Panc1 (cell line): ENCODE measurements at regions not wholly inside any gene's neighbourhood (a gene's known extent, or its start where the extent isn't known, plus 50 kb on each side); places are given as distances from the start of the nearest gene placed in this dataset.

Experiments used
- ATAC-seq: fragments of 200-7000 bp; cut with Tn5 transposase; 2 replicates; pipeline ENCODE4 v1.9.1; 2020; ENCODE audit warnings: mild to moderate bottlenecking, moderate library complexity
- BruUV-seq: library from RNA; stranded (reverse); fragments of 400-500 nt; replicated peaks from 2 replicates; lab custom pipeline; 2021; lab: Mats Ljungman, UMichigan
- CTCF ChIA-PET: fragments of 300-600 bp; sonication (Branson Sonifier 250); formaldehyde crosslinking; loops from one replicate; lab custom pipeline; 2022; ENCODE audit warnings: antibody characterized with exemption; lab: Charles Lee
- POLR2A ChIA-PET: fragments of 300-600 bp; sonication (Branson Sonifier 250); formaldehyde crosslinking; loops from one replicate; lab custom pipeline; 2022; ENCODE audit warnings: antibody characterized with exemption; lab: Charles Lee
- DNase-seq: peaks from one replicate; pipeline ENCODE4 v3.0.0-alpha.2; 2010; ENCODE audit warnings: low read depth, low spot score
- H3K27ac ChIP-seq: 2 replicates; pipeline ENCODE4 v1.5.1; 2011; ENCODE audit warnings: mild to moderate bottlenecking, low read length, inconsistent platforms
- H3K27me3 ChIP-seq: fragments of 200-500 bp; sonication (Bioruptor generic); 2 replicates; pipeline ENCODE4 v1.6.0; 2014; ENCODE audit warnings: low read length, inconsistent platforms; ENCODE audit not compliant: control insufficient read depth, insufficient read depth
- H3K36me3 ChIP-seq: fragments of 200-500 bp; sonication (Bioruptor generic); 2 replicates; pipeline ENCODE4 v1.5.1; 2014; ENCODE audit warnings: inconsistent platforms, mild to moderate bottlenecking, low read length, moderate library complexity; ENCODE audit not compliant: control insufficient read depth, insufficient read depth
- H3K4me1 ChIP-seq: 2 replicates; pipeline ENCODE4 v1.5.1; 2011; ENCODE audit warnings: inconsistent platforms, mild to moderate bottlenecking, low read length, moderate library complexity; ENCODE audit not compliant: control insufficient read depth, insufficient read depth
- H3K4me3 ChIP-seq, 2 experiments: 2 replicates each; pipeline ENCODE4 v1.5.1; 2011 to 2012; ENCODE audit warnings: low read depth in 2 of 2, low read length in 2 of 2, mild to moderate bottlenecking in 2 of 2, inconsistent platforms in 1 of 2, moderate library complexity in 1 of 2
- H3K9me3 ChIP-seq: fragments of 200-500 bp; sonication (Bioruptor generic); 2 replicates; pipeline ENCODE4 v1.5.1; 2014; ENCODE audit warnings: low read depth, mild to moderate bottlenecking, inconsistent platforms, low read length, moderate library complexity; ENCODE audit not compliant: control insufficient read depth, insufficient read depth
- CTCF ChIP-seq: fragments of 450-650 bp; IDR thresholded peaks from 2 replicates; pipeline ENCODE4 v1.5.1; 2017; ENCODE audit warnings: mild to moderate bottlenecking
- POLR2AphosphoS5 ChIP-seq: IDR thresholded peaks from 2 replicates; pipeline ENCODE4 v1.6.1; 2012; ENCODE audit warnings: mild to moderate bottlenecking, low read depth, low read length, moderate library complexity
- REST ChIP-seq, 2 experiments: IDR thresholded peaks; 2 replicates each; pipeline ENCODE4 v1.6.1; 2011 to 2012; ENCODE audit warnings: low read depth in 2 of 2, control low read depth in 1 of 2, low read length in 1 of 2, mild to moderate bottlenecking in 1 of 2, moderate library complexity in 1 of 2; ENCODE audit not compliant: insufficient read depth in 1 of 2
- SIN3A ChIP-seq: IDR thresholded peaks from 2 replicates; pipeline ENCODE4 v1.6.1; 2012; ENCODE audit warnings: low read depth, mild to moderate bottlenecking, low read length, moderate library complexity, borderline replicate concordance; ENCODE audit not compliant: insufficient read depth
- TCF7L2 ChIP-seq: IDR thresholded peaks from 2 replicates; pipeline ENCODE4 v1.6.1; 2011; ENCODE audit warnings: mild to moderate bottlenecking, low read depth, low read length, inconsistent platforms
- in situ Hi-C: cut with HindIII; loops from 2 replicates; pipeline ENCODE4 v1.10.0; 2016; ENCODE audit warnings: low sequenced_read_pairs, low pct_unique_long_range_greater_than_20kb
- intact Hi-C: fragments of 100-400 bp; cut with micrococcal nuclease; formaldehyde crosslinking; loops from one replicate; pipeline ENCODE4 v1.10.0; 2022; ENCODE audit not compliant: unreplicated experiment

DNA sequence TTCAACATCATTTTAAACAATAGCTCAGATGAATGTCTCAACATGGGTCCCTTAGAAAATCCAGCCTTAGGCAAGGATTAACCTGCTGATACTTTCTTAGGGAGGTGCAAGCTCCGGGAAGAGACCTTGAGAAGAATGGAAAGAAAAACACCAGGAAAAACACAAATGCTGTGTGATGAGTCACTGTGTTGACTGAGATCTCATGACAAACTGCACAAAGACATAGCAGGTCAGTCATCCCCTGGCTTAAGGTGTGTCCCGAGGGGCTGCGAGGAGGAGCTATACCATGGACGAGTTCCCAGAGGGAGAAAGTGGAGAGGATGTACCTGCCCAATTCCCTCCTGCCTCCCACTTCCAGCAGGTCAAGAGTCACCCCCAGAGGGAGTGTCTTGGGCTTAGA is 98.0 kb downstream of the TEX36 start:
- ATAC-seq (no peak), DNase-seq (no peak)
- TF ChIP-seq CTCF (no peak), SIN3A (no peak), TCF7L2 (no peak), POLR2AphosphoS5 (no peak), REST (IDR thresholded peaks at IDR 0.05; ENCODE audit: insufficient read depth in 1 of 2, low read depth in 2 of 2, low read length in 1 of 2) (no peak)
- POLR2A ChIA-PET = interaction anchor here (0.6 kb wide), 1 partner anchor 97 kb away, joined by 3 read pairs; no protein-coding TSS in a partner anchor
- H3K27ac ChIP-seq = no peak overlapping the region
- CTCF ChIA-PET = no interaction called here
- no peaks in the 10 kb centered on the region for H3K36me3 ChIP-seq
- intact Hi-C loops = no loop called here
- H3K4me1 ChIP-seq = no peaks in the 10 kb centered on the region
- H3K9me3 ChIP-seq = no peaks in the 10 kb centered on the region
- H3K4me3 ChIP-seq = no peak overlapping the region
- peaks cover 10% of the 10 kb centered on the region; the same call in 1 of the 2 replicates for H3K27me3 ChIP-seq
- no TSS peak for BruUV-seq
- in situ Hi-C loops = no loop called here

DNA sequence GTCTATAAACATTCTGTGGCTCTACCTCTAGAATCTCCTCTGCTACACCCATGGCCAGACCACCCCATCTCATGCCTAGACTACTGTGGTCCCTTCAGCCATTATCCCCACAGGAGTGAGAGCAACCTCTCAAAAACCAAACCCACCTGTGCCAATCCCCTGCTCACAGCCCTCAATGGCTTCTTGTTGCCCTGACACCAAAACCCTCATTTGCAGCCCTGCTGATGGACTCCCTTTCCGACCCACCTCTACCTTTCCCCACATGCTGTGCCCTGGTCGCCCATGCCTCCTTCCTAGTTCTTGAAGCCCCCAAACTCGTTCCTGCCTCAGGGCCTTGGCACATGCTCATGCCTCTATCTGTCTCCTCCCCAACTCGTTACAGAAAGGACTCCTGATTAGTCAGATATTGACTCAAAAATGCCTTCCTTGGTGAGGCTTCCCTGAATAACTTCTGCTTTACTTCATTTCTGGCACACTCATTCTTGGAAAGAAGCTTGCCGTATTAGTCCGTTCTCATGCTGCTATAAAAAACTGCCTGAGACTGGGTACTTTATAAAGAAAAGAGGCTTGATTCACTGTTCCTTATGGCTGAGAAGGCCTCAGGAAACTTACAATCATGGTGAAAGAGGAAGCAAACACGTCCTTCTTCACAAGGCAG is 104.2 kb downstream of the TEX36 start:
- Histone ChIP-seq H3K4me3 (no peak overlapping the region), H3K9me3 (no peaks in the 10 kb centered on the region), H3K27ac (no peak overlapping the region), H3K36me3 (no peaks in the 10 kb centered on the region), H3K4me1 (no peaks in the 10 kb centered on the region), H3K27me3 (peaks cover 12% of the 10 kb centered on the region; the same call in 1 of the 2 replicates)
- no peak for TF ChIP-seq SIN3A
- intact Hi-C loops (no loop called here), in situ Hi-C loops (no loop called here)
- DNase-seq = no peak
- BruUV-seq = no TSS peak
- ChIA-PET POLR2A (no interaction called here), CTCF (no interaction called here)
- no peak for ATAC-seq

DNA sequence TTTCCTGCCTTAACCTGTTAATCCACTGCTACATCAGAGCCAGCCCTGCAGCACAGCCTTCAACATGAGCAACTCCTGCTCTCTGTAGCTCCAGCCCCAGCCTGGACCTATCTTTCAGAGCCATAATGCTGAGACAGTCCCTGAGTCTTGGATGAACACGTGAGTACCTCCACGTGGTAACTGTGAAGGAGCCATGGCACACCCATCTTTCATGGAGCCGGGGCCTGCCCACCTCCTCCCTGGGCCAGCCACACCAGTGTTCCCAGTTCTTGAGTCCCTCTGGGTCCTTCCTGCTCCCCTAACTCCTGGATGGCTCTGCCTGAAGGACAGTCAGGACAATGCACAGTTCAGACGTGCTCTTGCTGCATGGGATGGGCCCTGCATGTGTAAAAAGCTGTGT is 107.1 kb downstream of the TEX36 start:
- 0 out of 2 replicates have a peak, but pooled peaks cover 14% of the 10 kb centered on the region for H3K27me3 ChIP-seq
- H3K36me3 ChIP-seq = no peaks in the 10 kb centered on the region
- ChIA-PET CTCF (no interaction called here), POLR2A (no interaction called here)
- BruUV-seq = no TSS peak
- ATAC-seq = no peak
- TF ChIP-seq TCF7L2 (no peak), POLR2AphosphoS5 (no peak)
- H3K4me3 ChIP-seq = no peak overlapping the region
- H3K9me3 ChIP-seq = no peaks in the 10 kb centered on the region
- H3K27ac ChIP-seq = no peak overlapping the region
- H3K4me1 ChIP-seq = no peaks in the 10 kb centered on the region
- no peak for DNase-seq
- intact Hi-C loops (no loop called here), in situ Hi-C loops (no loop called here)
